ENCODE measurements at regions not wholly inside any gene's neighbourhood (a gene's known extent, or its start where the extent isn't known, plus 50 kb on each side); places are given as distances from the start of the nearest gene placed in this dataset.

DNA sequence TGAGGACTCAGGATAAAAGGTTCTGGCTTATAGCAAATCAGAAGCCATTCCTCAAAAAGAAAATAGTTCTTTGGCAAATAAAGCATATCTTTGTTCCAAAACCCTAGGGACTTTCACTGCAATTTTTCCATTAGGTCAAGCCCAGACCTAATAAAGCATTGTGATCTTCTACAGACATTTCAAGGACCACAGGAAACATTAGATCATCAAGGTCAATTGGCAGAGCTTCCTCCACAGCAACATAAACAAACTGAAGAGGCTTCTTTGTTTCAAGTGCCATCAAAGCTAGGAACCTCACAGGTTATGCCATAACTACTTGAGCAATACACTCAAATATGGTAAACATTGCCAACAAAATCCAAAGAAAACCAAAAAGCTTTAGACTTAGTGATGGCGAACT is 144.9 kb downstream of the ANXA5 start:
- TF ChIP-seq, protein P1, sequence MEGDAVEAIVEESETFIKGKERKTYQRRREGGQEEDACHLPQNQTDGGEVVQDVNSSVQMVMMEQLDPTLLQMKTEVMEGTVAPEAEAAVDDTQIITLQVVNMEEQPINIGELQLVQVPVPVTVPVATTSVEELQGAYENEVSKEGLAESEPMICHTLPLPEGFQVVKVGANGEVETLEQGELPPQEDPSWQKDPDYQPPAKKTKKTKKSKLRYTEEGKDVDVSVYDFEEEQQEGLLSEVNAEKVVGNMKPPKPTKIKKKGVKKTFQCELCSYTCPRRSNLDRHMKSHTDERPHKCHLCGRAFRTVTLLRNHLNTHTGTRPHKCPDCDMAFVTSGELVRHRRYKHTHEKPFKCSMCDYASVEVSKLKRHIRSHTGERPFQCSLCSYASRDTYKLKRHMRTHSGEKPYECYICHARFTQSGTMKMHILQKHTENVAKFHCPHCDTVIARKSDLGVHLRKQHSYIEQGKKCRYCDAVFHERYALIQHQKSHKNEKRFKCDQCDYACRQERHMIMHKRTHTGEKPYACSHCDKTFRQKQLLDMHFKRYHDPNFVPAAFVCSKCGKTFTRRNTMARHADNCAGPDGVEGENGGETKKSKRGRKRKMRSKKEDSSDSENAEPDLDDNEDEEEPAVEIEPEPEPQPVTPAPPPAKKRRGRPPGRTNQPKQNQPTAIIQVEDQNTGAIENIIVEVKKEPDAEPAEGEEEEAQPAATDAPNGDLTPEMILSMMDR (conservative IDR thresholded peaks at IDR 0.05; ENCODE audit: low read depth in 2 of 2): no peak
- TF ChIP-seq EZH2 (IDR thresholded peaks at IDR 0.05; ENCODE audit: low read depth, unreplicated experiment): no peak
- TF ChIP-seq POLR2AphosphoS5 (IDR thresholded peaks at IDR 0.05; ENCODE audit: low read depth): no peak
- no peak for TF ChIP-seq EZH2phosphoT487 (IDR thresholded peaks at IDR 0.05; ENCODE audit: unreplicated experiment)
- no peak for TF ChIP-seq REST (IDR thresholded peaks at IDR 0.05; ENCODE audit: unreplicated experiment)
- TF ChIP-seq ETS1 (IDR thresholded peaks at IDR 0.05): no peak
- TF ChIP-seq NANOG (IDR thresholded peaks at IDR 0.05; ENCODE audit: borderline replicate concordance): no peak
- no peak for TF ChIP-seq JUNB (IDR thresholded peaks at IDR 0.05; ENCODE audit: unreplicated experiment)
- TF ChIP-seq ZNF331 (CRISPR knock-in tag; IDR thresholded peaks at IDR 0.05; ENCODE audit: low read depth): no peak
- TF ChIP-seq CREB1 (CRISPR knock-in tag; IDR thresholded peaks at IDR 0.05; ENCODE audit: low read depth): no peak
- no peak for TF ChIP-seq ZNF114 (CRISPR knock-in tag; IDR thresholded peaks at IDR 0.05)

Measured in GM23338 (cell line).